NCI-H2029 treated with DMSO at 0.1 percent for 48 hours (cell line): ENCODE measurements at regions not wholly inside any gene's neighbourhood (a gene's known extent, or its start where the extent isn't known, plus 50 kb on each side); places are given as distances from the start of the nearest gene placed in this dataset.
"Not testable (repeated sequence)": the region's sequence is repeated elsewhere in the genome, so short reads cannot be mapped to it uniquely, and the experiment has no call there.

Experiments used
- DNase-seq: peaks from one replicate; lab custom pipeline; 2025; lab: John Stamatoyannopoulos, UW

DNA sequence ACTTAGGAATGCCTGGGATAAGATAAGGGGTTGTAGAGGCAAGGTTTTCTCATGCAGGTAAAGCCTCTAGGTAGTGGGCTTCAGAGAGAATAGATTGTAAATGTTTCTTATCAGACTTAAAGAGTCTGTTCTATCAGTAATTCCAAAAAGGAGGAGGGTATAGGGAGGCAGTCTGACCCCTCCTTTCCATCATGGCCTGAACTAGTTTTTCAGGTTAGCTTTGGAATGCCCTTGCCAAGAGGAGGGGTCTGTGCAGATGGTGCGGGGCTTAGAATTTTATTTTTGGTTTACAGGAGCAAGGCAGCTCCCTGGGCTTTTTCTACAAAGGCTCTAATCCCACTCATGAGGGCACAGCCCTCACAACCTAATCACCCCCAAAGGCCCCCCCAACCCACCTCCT is 135.0 kb downstream of the B3GNT2 start:
- DNase-seq = no peak

DNA sequence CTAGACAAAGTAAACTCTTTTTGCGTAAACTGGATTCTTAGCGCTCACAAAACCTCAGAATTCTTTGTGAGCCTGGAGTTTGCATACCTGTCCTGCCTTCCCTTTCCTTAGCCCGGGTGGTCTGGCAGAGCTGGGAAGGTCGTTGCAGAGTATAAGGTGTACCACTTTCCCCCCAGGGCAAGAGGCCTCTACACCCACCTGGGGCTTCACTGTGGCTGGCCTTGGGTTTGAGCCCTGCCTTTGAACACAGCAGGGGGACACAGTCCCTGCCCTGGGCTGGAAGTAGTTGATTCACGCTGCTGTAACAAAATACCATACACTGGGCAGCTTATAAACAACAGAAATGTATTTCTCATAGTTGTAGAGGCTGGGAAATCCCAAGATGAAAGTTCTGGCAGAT is 133.9 kb downstream of the B3GNT2 start:
- DNase-seq = no peak

- DNase-seq = no peak
Measured at GRCh38 chr2:62326735-62327134, 130.8 kb downstream of the B3GNT2 start.

GRCh38 chr2:62325398-62325797 is 129.5 kb downstream of the B3GNT2 start:
- DNase-seq = no peak

GRCh38 chr2:62321380-62322289 is 125.7 kb downstream of the B3GNT2 start:
- DNase-seq = no peak

DNA sequence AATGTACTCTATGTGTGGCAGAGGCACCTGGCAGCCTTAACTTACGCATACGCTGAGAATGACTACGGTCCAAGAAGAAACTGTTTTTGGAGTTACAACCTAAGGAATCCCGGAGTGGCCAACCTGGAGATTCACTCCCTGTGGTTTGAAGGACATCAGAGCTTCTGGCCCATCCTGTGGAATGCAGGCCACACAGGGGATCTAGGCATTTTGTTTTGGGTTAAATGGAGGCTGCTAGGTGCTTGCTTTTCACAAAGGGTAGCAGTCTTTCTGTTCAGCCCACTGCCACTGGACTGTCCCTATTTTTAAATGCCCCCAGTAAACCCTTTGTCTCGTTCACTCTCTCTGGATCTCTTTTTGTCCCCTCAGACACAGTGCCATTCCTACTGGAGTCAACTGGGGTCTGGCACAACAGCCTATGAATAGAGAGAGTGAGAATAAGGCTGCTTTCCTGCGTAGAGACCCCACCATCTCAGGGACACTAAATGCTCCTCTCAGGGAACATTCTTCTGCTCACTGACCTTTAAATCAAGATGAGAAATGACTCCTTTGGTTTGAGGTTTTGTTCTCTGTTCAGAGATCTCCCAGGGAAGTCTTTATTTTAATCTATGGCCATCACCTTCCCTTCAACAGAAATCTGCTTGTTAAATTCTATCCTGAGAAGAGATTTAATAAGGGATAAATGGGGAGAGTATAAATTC is 124.9 kb downstream of the B3GNT2 start:
- DNase-seq = no peak

GRCh38 chr2:62320137-62320536 is 124.2 kb downstream of the B3GNT2 start:
- DNase-seq = not testable (repeated sequence)

DNA sequence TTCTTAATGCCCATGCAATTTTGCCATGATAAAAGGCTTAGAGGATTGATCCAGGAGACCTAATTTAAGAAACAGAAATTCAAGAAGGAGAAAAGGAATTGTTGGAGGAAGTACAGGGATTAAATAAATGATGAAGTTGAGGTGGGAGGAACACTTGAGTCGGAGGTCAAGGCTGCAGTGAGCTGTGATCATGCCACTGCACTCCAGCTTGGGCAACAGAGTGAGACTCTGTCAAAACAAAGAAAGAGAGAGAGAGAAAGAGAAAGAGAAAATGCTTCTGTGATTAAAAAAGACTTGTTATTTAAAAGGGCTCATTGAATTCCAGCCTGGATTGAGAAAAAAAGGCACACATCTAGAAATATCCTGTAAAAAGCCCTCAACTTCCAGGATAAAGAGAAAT is 123.2 kb downstream of the B3GNT2 start:
- no peak for DNase-seq

DNA sequence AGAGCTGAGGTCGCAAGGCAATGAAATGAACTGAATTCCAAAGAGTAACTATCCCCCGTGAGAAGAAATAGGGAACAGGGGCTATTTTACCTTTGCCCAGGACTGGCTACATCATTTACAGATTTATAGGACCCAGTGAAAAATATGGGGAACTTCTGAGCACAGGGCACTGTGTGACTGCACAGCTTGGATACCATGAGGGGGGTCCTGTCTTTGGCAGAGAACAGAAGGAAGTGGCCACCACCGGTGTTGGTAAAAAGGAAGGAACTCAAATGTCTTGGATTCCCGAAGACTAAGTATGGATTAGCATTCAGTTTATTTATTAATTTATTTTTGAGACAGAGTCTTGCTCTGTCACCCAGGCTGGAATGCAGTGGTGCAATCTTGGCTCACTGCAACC is 119.6 kb downstream of the B3GNT2 start:
- DNase-seq = no peak

GRCh38 chr2:62314291-62314690 is 118.4 kb downstream of the B3GNT2 start:
- DNase-seq = no peak

DNA sequence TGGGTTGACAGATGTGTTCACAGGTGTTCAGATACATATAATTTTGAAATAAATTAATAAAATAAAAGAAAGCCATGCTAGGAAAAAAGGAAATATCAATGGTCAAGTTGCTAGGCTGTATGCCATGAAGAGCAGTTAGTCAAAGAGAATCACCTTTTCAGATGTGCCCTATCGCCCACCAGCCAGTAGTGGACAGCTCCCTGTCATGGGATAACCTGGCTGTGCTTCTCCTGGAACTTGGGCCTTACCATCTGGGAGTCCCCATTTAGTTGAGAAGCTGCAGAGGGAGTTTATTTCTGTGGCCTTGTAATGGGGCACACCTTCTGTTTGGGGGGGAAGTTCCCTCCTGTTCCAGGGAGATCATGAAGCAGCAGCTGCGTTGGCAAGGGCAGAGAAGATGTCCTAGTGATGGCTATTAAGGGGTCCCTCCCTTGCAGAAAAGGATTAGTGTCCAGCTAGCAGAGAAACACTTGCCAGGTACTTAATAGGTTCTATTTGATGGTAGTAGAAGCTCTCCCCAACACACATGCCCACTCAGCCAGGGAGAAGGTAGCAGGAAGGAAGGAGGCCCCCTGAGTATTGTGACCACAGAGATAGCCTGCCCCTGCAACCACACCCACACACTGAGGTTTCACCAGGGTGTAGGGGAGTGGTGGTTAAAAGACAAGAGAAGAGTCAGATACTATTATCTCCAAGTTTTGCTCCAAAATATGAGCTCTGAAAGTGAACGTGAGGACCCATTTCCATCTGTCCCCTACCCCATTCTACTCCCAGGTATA is 117.7 kb downstream of the B3GNT2 start:
- DNase-seq = no peak

GRCh38 chr2:62309465-62310091 is 113.7 kb downstream of the B3GNT2 start:
- no peak for DNase-seq

DNA sequence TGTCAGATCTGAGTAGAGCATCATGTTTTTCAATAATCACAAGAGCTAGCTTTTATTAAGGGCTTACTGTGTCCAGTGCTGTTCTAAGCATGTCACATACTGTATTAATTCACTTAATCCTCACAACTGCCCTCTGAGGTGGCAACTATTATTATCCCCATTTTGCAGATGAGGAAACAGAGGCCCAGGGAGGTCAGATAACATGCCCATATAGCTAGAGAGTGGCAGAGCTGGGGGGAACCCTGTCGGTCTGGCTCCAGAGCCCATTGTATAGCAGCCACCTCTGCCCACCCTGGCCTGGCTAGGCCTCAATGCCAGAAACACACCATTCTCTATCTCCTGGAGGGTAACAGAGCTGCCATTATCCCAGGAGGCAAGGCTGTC is 113.2 kb downstream of the B3GNT2 start:
- DNase-seq = no peak

GRCh38 chr2:62307469-62308389 is 111.8 kb downstream of the B3GNT2 start:
- no peak for DNase-seq

- peak; percentile 42 for DNase-seq
Measured at GRCh38 chr2:62306751-62307468, 111.0 kb downstream of the B3GNT2 start.

DNA sequence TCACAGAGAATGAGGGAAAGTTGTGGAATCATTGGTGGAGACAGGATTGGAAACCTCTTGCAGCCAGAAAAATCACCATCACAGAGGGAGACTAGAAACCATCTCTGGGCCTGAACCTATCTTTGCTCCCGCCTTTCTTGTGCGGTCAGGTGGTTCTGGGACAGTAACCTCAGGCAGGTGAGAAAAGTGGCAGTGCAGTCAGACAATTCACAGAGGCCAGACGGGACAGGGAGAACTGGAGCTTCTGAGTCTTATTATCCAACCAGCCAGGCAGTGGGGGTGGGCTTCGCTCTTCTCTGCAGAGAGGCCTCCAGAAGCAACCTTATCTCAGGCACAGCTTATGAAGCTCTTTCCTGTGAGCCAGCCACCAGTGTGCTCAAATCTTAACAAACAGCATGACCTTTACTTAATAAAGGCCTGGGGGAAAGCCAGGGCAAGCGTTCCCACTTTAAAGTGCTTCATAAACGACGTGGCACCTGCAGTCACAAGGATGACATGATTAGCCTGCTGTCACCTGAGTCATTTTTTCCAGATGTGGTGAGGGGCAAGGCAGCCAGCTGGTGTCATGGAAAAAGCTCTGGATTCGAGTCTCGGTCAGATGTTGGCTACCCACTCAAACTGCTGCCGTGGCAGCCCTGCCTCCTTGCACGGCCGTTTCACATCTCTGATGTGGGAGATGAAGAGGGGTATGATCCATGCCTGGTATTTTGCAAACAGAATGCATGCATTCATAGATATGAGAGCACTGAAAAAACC is 109.7 kb downstream of the B3GNT2 start:
- peak; percentile 36 for DNase-seq

- peak; percentile 91 for DNase-seq
Measured at GRCh38 chr2:62304429-62305417, 108.8 kb downstream of the B3GNT2 start.

- DNase-seq = no peak
Measured at GRCh38 chr2:62303788-62304187, 107.9 kb downstream of the B3GNT2 start.
